Smooth muscle cell (in vitro differentiated cells): ENCODE measurements at regions not wholly inside any gene's neighbourhood (a gene's known extent, or its start where the extent isn't known, plus 50 kb on each side); places are given as distances from the start of the nearest gene placed in this dataset.

Experiments
- DNase-seq: peaks from one replicate; lab custom pipeline; 2025; ENCODE audit not compliant: unreplicated experiment; lab: John Stamatoyannopoulos, UW
- H2AFZ ChIP-seq: fragments of 200-600 bp; sonication (generic); 2 replicates; pipeline ENCODE4 v1.6.0; 2016; ENCODE audit warnings: antibody characterized with exemption, low read depth, mild to moderate bottlenecking
- H3F3A ChIP-seq: fragments of 200-600 bp; sonication (generic); 2 replicates; pipeline ENCODE4 v1.6.0; 2017; ENCODE audit warnings: antibody characterized with exemption, low read depth
- H3K27ac ChIP-seq: fragments of 200-600 bp; sonication (generic); 2 replicates; pipeline ENCODE4 v1.5.1; 2016; ENCODE audit warnings: low read depth, mild to moderate bottlenecking
- H3K27me3 ChIP-seq: fragments of 200-600 bp; sonication (generic); 2 replicates; pipeline ENCODE4 v1.6.1; 2016; ENCODE audit warnings: low read depth, mild to moderate bottlenecking
- H3K36me3 ChIP-seq: fragments of 200-600 bp; sonication (generic); 2 replicates; pipeline ENCODE4 v1.5.1; 2016; ENCODE audit warnings: low read depth
- H3K4me1 ChIP-seq: fragments of 200-600 bp; sonication (generic); 2 replicates; pipeline ENCODE4 v1.5.1; 2016; ENCODE audit warnings: low read depth
- H3K4me2 ChIP-seq: fragments of 200-600 bp; sonication (generic); 2 replicates; pipeline ENCODE4 v1.6.0; 2016; ENCODE audit warnings: mild to moderate bottlenecking
- H3K4me3 ChIP-seq: fragments of 200-600 bp; sonication (generic); 2 replicates; pipeline ENCODE4 v1.5.1; 2016; ENCODE audit warnings: mild to moderate bottlenecking
- H3K79me2 ChIP-seq: fragments of 200-600 bp; sonication (generic); 2 replicates; pipeline ENCODE4 v1.6.0; 2016; ENCODE audit warnings: low read depth, mild to moderate bottlenecking
- H3K9ac ChIP-seq: fragments of 200-600 bp; sonication (generic); 2 replicates; pipeline ENCODE4 v1.6.0; 2016; ENCODE audit warnings: low read depth
- H3K9me3 ChIP-seq: fragments of 200-600 bp; sonication (generic); replicated peaks from 2 replicates; pipeline ENCODE4 v1.5.1; 2016; ENCODE audit warnings: low read depth
- H4K20me1 ChIP-seq: fragments of 200-600 bp; sonication (generic); 2 replicates; pipeline ENCODE4 v1.6.0; 2016; ENCODE audit warnings: low read depth
- WGBS: methylation state at CpG from one replicate; pipeline ENCODE4 v1.1.7; 2016; ENCODE audit warnings: low lambda C conversion rate; 5-methylcytosine and 5-hydroxymethylcytosine counted together
- TF ChIP-seq, protein P1 (sequence below): fragments of 200-600 bp; sonication (generic); IDR thresholded peaks from 2 replicates; pipeline ENCODE4 v1.5.1; 2017; ENCODE audit warnings: borderline replicate concordance, mild to moderate bottlenecking, antibody characterized with exemption; ENCODE audit not compliant: insufficient read depth, poor library complexity, severe bottlenecking

DNA sequence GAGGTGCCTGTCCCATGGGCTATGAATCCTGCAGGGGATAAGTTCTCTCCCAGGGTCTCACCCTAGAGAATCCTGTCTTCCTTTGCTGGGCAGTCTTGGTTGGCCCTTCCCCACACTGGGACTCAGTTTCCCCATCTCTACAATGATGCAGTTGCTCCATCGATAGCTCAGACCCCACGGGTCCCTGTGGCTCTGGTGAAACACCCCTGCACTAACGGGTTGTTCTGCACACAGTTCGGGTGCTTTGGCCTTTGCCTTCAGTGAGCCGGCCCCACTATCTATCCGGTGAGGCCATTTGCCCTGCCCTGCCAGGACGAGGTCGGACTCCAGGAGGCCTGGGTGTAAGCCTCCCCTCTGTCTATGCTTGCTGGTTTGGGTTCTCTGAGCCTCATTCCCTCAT lies 76.5 kb upstream of the PCBD1 start:
- 86% methylated on average over 8 of the region's 8 CpGs for WGBS
- Histone ChIP-seq H3K9me3 (no peaks in the 10 kb centered on the region), H3K79me2 (no peaks in the 10 kb centered on the region), H3K27ac (no peak overlapping the region), H2AFZ (no peak overlapping the region), H3K4me1 (peaks cover 10% of the 10 kb centered on the region), H3K36me3 (no peaks in the 10 kb centered on the region), H3K9ac (no peak overlapping the region), H4K20me1 (no peaks in the 10 kb centered on the region), H3K4me3 (no peak overlapping the region), H3K27me3 (peaks cover 38% of the 10 kb centered on the region), H3K4me2 (no peak overlapping the region), H3F3A (no peaks in the 10 kb centered on the region)
- TF ChIP-seq, protein P1, sequence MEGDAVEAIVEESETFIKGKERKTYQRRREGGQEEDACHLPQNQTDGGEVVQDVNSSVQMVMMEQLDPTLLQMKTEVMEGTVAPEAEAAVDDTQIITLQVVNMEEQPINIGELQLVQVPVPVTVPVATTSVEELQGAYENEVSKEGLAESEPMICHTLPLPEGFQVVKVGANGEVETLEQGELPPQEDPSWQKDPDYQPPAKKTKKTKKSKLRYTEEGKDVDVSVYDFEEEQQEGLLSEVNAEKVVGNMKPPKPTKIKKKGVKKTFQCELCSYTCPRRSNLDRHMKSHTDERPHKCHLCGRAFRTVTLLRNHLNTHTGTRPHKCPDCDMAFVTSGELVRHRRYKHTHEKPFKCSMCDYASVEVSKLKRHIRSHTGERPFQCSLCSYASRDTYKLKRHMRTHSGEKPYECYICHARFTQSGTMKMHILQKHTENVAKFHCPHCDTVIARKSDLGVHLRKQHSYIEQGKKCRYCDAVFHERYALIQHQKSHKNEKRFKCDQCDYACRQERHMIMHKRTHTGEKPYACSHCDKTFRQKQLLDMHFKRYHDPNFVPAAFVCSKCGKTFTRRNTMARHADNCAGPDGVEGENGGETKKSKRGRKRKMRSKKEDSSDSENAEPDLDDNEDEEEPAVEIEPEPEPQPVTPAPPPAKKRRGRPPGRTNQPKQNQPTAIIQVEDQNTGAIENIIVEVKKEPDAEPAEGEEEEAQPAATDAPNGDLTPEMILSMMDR, result no peak
- DNase-seq, result no peak

DNA sequence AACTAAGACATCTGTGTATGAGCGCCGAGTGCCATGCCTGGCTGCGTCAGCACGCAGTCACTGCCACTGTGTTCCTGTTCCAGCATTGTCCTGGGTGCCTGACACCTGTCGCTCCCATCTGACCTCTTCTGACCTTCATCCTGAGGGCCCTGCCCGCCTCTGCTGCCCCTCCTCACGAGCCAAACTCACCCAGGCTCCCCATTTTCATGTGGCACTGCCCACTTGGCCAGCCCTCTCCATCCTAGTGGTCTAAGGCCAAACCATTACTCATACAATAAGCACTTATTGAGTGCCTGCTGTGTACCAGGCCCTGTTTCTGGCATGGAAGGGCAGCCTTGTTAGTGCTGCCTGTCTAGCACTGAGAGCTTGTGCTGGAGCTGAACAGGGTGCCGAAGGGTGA lies 77.2 kb upstream of the PCBD1 start:
- Histone ChIP-seq H3K9me3 (no peaks in the 10 kb centered on the region), H3K4me1 (peaks cover 10% of the 10 kb centered on the region), H3K27me3 (peaks cover 38% of the 10 kb centered on the region), H3K4me3 (no peak overlapping the region), H3K9ac (no peak overlapping the region), H2AFZ (no peak overlapping the region), H3K27ac (no peak overlapping the region), H3K79me2 (no peaks in the 10 kb centered on the region), H3K4me2 (no peak overlapping the region), H3F3A (no peaks in the 10 kb centered on the region), H4K20me1 (no peaks in the 10 kb centered on the region), H3K36me3 (no peaks in the 10 kb centered on the region)
- 87% methylated on average over 8 of the region's 8 CpGs for WGBS
- TF ChIP-seq, protein P1, result no peak
- DNase-seq, result no peak

DNA sequence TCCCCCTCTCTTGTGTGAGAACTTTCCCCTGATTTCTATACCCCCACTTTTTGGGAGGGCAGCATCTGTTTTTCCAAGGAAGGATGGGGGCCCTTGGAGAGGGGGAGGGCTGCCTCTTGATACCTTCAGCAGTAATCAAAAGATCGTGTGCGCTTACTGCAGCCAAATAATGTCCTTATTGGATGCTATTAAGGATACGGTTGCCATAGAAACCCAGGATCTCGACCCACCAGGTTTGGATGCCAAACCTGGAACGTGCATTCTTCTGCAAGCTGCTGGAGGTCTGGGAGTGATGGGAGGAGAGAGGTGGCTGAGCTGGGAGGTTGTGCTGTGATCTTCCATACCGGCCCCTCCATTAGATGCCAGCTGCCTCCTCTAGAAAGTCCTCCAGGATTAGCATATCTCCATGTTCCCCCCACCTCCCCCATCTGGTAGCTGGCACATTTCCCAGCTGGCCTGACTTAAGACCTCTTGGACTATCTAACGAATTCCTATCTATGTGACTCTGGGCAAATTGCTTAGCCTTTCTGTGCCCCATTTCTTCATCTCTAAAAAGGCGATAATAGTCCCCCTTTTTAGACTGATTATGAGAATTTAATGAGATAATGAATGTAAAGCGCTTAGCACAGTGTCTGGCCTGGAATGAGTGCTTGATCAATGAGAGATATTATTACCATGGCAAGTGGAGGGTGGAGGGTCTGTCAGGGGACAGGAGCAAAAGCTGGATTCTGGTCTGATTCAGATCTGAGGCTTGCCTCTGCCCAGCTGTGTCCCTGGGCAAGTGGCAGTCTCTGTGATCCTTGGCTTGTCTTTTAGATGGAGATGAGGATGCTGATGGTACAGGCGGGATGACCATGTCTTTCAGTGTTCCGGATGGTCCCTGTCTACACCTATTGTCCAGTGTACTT lies 78.5 kb upstream of the PCBD1 start:
- no peak overlapping the region for H3K4me3 ChIP-seq
- WGBS, result 85% methylated on average over 11 of the region's 11 CpGs
- no peak overlapping the region for H2AFZ ChIP-seq
- H3K27ac ChIP-seq, result no peak overlapping the region
- DNase-seq, result no peak
- H3K4me1 ChIP-seq, result peaks cover 10% of the 10 kb centered on the region
- TF ChIP-seq, protein P1, result no peak
- H3K4me2 ChIP-seq, result no peak overlapping the region
- H3K9me3 ChIP-seq, result peaks cover 4% of the 10 kb centered on the region
- no peaks in the 10 kb centered on the region for H3K36me3 ChIP-seq
- H4K20me1 ChIP-seq, result no peaks in the 10 kb centered on the region
- H3F3A ChIP-seq, result no peaks in the 10 kb centered on the region
- no peaks in the 10 kb centered on the region for H3K79me2 ChIP-seq
- no peak overlapping the region for H3K9ac ChIP-seq
- peaks cover 32% of the 10 kb centered on the region for H3K27me3 ChIP-seq
